Ishikawa (cell line): ENCODE measurements at regions not wholly inside any gene's neighbourhood (a gene's known extent, or its start where the extent isn't known, plus 50 kb on each side); places are given as distances from the start of the nearest gene placed in this dataset.

ENCODE experiments used
- CEBPB ChIP-seq: IDR thresholded peaks from 2 replicates; pipeline ENCODE4 v1.6.1; 2012
- CREB1 ChIP-seq: IDR thresholded peaks from 2 replicates; pipeline ENCODE4 v1.6.1; 2012; ENCODE audit warnings: low read depth
- EGR1 ChIP-seq: IDR thresholded peaks from 2 replicates; pipeline ENCODE4 v1.6.1; 2012
- EP300 ChIP-seq: IDR thresholded peaks from 2 replicates; pipeline ENCODE4 v1.6.1; 2012; ENCODE audit warnings: borderline replicate concordance
- FOXM1 ChIP-seq: IDR thresholded peaks from 2 replicates; pipeline ENCODE4 v1.6.1; 2012; ENCODE audit warnings: low read depth, borderline replicate concordance
- RAD21 ChIP-seq: IDR thresholded peaks from 2 replicates; pipeline ENCODE4 v1.6.1; 2012; ENCODE audit warnings: low read depth
- TAF1 ChIP-seq: IDR thresholded peaks from 2 replicates; pipeline ENCODE4 v1.6.1; 2012; ENCODE audit warnings: low read depth, mild to moderate bottlenecking
- TEAD4 ChIP-seq: IDR thresholded peaks from 2 replicates; pipeline ENCODE4 v1.6.1; 2012
- USF1 ChIP-seq: IDR thresholded peaks from 2 replicates; pipeline ENCODE4 v1.6.1; 2012
- YY1 ChIP-seq: IDR thresholded peaks from 2 replicates; pipeline ENCODE4 v1.6.1; 2012; ENCODE audit warnings: low read depth
- ZBTB7A ChIP-seq: IDR thresholded peaks from 2 replicates; pipeline ENCODE4 v1.6.1; 2012; ENCODE audit warnings: low read depth
- TF ChIP-seq, protein P1 (sequence below): IDR thresholded peaks from 2 replicates; pipeline ENCODE4 v1.6.1; 2012
- TF ChIP-seq, protein P2 (sequence below): IDR thresholded peaks from 2 replicates; pipeline ENCODE4 v1.6.1; 2012; ENCODE audit warnings: low read depth, mild to moderate bottlenecking

DNA sequence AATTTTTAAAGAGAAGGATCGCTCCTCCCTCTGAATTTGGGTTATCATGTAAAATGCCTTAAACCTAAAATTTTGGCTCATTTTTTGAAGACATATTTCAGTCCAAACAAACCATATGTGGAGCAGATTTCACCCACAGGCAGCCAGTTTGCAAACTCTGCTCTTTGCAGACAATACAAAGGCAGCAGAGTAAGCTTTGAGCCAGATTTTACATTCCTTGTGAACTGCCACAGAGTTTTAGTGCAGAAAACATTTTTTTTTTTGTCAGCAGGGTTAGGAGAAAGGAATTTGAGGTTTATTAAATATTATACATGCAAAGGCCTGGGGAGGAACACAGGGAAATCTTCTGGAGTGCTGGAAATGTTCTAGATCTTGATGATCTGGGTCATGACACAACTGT, 171.9 kb upstream of the FN1 start:
- TF ChIP-seq YY1 (no peak), TEAD4 (no peak), RAD21 (no peak), ZBTB7A (no peak), EP300 (no peak), CREB1 (no peak), TAF1 (no peak), EGR1 (no peak), FOXM1 (no peak), CEBPB (no peak), USF1 (no peak)
- TF ChIP-seq, protein P1, sequence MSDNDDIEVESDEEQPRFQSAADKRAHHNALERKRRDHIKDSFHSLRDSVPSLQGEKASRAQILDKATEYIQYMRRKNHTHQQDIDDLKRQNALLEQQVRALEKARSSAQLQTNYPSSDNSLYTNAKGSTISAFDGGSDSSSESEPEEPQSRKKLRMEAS: no peak
- TF ChIP-seq, protein P2, sequence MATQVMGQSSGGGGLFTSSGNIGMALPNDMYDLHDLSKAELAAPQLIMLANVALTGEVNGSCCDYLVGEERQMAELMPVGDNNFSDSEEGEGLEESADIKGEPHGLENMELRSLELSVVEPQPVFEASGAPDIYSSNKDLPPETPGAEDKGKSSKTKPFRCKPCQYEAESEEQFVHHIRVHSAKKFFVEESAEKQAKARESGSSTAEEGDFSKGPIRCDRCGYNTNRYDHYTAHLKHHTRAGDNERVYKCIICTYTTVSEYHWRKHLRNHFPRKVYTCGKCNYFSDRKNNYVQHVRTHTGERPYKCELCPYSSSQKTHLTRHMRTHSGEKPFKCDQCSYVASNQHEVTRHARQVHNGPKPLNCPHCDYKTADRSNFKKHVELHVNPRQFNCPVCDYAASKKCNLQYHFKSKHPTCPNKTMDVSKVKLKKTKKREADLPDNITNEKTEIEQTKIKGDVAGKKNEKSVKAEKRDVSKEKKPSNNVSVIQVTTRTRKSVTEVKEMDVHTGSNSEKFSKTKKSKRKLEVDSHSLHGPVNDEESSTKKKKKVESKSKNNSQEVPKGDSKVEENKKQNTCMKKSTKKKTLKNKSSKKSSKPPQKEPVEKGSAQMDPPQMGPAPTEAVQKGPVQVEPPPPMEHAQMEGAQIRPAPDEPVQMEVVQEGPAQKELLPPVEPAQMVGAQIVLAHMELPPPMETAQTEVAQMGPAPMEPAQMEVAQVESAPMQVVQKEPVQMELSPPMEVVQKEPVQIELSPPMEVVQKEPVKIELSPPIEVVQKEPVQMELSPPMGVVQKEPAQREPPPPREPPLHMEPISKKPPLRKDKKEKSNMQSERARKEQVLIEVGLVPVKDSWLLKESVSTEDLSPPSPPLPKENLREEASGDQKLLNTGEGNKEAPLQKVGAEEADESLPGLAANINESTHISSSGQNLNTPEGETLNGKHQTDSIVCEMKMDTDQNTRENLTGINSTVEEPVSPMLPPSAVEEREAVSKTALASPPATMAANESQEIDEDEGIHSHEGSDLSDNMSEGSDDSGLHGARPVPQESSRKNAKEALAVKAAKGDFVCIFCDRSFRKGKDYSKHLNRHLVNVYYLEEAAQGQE: no peak
